Mesenteric fat pad (tissue), 1 donor: ENCODE measurements at regions not wholly inside any gene's neighbourhood (a gene's known extent, or its start where the extent isn't known, plus 50 kb on each side); places are given as distances from the start of the nearest gene placed in this dataset.

Experiments used
- DNase-seq: peaks from one replicate; pipeline ENCODE4 v3.0.0-alpha.2; 2020; ENCODE audit warnings: low spot score
- donor health status: DM: yes; HTN: yes; CAD: no.

DNA sequence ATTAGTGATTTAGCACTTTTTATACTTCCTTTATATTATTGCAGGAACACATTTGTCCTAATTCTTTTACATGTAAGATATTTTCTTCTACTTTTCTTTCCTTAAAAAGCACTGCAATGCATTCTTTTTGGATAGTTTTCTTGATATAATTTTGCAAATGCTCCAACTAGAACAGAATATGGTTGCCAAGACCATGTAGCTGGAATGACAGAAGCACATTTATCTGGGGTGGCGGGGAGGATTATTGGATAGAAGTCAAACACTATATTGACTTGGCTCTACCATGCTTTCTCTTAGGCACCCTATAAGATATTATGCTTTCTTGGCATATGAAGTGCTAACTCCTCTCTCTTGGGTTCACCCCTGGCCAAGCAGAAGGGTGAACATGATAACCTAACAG, 983.5 kb downstream of the FAT4 start:
- DNase-seq: no peak

GRCh38 chr4:126306152-126306869, 991.6 kb downstream of the FAT4 start:
- DNase-seq: no peak

DNA sequence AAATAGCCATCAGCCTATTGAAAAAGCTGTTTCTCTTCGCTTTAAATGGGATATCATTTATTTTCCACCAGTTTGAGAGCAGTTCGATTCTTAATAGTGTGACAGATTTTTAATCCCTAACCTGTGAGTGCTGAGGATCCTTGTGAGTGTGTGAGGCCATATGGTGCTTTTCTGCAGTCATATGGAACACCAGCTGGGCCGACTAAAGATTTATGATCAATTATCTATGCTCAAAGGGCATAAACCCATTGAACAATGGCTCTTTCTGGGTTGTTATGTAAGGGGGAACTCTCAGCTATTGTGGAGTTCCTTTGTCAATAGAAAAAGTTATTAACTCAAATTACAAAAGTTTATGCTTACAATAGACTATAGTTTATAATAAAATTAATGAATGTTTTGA, 1003.6 kb downstream of the FAT4 start:
- no peak for DNase-seq

GRCh38 chr4:126328914-126329313, 1014.2 kb downstream of the FAT4 start:
- DNase-seq: no peak

DNA sequence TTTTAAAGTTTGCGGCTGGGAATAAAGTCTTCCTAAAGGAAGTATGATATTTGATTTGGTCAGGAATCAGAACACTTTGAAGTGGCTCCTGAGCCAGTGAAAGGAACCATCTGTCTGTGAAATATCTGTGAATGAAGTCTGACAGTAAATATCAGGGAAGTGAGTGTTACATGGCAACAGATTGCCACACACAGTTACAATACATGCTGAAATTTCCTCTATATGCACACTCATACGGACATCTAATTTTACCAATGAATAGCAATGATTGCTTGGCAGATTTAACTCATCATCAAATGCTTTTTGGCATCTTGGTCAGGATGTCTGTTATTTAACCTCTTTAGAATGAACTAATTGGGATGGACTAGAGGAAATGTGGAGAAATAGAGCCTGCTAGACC, 1023.8 kb downstream of the FAT4 start:
- DNase-seq: no peak

- no peak for DNase-seq
Measured at GRCh38 chr4:126341927-126342326, 1027.2 kb downstream of the FAT4 start.

- DNase-seq: no peak
Measured at GRCh38 chr4:126344472-126344871, 1029.7 kb downstream of the FAT4 start.

DNA sequence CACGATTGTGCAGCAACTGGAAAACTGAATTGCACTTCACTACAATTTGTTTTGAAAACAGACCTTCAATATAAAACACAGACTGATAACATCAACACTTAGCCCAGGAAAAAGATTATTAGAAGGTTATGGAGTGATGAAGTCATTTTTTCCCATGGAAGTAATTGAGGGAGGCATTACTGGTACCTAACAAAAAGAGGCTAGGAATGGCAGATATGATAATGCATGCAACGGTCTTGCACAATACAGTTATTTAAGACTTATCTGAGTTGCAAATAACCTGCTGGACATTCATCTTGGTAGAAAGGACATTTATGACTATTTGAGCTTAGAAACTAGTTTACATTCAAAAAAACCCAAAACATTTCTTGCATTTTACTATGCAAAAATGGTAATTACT, 1031.9 kb downstream of the FAT4 start:
- DNase-seq: no peak

DNA sequence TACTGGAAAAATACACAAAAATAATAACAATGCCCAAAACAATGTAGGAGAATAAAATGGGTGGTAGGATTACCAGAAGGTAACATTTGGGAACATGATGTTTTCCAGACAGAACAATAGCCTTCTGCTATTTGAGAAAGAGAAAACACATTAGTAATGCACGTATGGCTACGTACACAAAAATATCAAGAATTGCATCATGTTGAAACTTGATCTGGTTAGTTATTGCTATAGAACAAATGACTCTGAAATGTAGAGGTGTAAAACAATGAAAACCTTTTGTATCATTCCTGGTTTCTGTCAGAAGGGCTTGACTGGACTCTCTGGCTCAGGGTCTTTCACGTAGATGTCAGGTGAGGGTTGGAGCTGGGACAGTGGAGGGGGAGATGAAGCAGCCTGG, 1040.0 kb downstream of the FAT4 start:
- no peak for DNase-seq

DNA sequence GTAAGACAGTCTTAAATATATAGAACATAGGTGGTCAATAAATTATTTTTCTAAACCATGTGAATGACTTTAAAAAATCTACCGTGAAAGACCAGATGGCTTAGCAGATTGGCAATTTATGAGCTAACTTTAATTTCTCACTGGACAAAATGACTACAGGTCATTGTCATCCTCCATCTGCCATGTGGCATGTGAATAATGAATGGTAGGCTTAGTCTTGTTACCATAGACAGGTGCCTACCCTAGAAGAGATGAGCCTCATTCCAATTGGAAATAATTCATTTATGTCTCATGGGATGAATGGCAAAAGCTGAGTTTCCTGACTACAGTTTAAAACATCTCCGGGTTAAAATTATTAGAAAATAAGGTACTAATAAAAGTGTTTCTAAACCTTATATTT, 1043.3 kb downstream of the FAT4 start:
- no peak for DNase-seq

- no peak for DNase-seq
Measured at GRCh38 chr4:126361287-126361686, 1046.5 kb downstream of the FAT4 start.

DNA sequence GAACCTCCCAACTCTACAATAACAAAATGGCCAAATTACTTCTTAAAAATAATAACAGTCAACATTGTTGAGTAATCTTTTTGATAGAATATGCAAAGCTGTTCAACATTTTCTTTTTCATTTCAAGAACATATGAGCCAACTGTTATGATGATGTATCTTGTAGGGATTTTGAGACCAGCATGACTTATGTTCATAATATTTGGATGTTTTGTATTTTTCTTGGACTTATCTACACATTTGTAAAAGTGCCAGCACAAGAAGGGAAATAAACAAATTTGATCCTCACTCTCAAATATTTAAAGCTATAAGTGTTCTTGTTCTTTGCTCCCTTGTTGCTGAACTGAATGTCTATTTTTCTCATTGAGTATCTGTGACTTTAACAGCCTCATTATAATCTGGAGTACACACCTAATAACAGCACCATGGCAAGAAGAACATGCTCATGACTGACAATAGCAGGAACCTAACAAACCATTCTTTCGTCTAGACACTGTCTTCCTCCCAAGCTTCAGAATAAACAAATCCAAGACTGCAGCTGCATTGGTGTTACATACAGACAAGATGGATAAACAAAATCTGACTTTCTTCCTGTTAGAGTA, 1049.7 kb downstream of the FAT4 start:
- DNase-seq: no peak

DNA sequence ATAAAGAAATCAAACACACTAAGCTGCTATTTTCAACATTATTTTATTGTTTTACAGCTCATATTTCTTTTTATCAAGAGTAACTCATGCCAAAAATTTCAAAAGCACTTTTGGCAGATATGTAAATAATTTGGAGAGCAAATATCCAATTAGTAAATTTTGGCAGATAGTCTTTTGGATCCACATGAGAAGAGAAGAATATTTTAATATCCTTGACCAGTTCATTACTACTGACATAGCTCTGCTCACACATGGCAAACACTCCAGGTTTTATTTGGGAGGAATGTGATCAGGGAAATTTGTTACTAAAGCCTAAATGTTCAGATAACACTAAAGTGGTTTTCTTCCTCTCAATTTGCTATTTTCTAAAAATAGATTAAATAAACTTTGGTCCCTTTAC, 1054.3 kb downstream of the FAT4 start:
- DNase-seq: no peak

DNA sequence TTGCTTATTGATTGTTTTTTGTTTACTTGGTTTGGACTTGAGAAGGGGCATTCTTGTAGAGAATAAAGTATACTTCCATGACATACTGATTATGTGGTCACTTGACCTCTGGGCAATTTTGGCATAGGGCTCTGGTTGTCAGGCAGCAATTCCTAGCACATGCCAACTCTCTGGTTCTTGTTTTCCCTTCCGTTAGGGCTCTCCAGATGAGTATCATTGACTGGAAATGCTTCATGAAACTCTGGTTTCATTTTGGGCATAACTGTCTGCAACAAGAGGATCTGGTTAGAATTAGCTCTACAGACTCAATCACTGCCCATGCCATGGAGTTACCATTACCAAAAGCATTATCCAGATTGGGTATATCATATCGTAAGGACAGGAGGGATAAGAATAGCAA, 1057.9 kb downstream of the FAT4 start:
- DNase-seq: no peak

DNA sequence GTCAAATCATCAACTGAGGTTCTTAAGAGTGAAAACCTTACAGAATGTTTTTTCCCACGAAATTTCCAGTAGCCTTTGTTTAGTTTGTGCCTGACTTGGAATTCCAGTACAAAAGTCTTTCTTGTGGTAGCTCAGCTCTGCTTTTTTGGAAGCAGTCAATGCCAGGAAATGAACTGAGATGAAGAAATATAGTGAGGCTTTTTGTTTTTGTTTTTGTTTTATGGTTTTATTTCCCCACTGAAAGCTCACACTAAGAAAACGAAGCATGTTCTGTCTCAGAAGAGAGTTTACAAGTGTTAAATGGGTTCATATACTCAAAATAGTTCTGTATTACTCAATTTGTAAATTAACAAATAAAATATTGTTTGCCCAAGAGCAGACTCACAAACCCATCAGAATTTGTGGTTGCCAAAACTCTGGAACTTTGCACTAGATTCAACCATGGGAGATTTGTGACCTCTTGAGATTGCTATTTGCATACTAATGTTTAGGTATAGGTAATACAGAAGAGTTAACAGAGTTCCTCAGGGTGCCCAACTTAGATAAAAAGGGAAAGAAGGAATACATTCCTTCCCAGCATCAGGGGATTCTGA, 1060.8 kb downstream of the FAT4 start:
- DNase-seq: no peak

- DNase-seq: no peak
Measured at GRCh38 chr4:126385954-126386353, 1071.2 kb downstream of the FAT4 start.

DNA sequence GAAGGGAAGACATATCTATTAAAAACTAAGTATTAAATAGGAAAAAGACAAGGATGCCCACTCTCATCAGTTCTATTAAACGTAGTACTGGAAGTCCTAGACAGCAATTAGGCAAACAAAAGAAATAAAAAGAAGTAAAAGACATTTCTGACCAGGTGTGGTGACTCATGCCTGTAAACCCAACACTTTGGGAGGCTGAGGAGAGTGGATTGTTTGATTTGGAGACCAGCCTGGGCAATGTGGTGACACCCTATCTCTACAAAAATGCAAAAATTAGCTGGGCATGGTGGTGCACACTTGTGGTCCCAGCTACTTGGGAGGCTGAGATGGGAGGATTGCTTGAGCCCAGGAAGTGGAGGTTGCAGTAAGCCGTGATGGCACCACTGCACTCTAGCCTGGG, 1071.8 kb downstream of the FAT4 start:
- no peak for DNase-seq

DNA sequence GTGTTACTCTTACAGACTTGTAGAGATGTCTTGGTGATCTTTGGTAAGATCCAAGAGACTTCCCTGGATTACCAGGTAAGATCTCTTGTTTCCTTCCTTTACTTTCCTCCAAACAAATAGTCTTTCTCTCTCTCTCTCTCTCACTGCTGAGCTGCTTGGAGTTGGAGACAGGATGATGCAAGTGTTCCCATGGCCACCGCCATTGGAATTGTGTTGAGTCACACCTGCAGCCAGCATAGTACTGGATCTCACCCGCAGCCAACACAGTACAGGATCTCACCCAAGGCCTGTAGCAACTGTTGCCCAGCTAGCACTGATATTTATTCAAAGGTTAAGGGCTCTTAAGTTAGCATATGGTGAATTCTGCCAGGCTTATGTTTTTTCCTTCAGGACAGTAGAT, 1080.9 kb downstream of the FAT4 start:
- no peak for DNase-seq

GRCh38 chr4:126396121-126396520, 1081.4 kb downstream of the FAT4 start:
- DNase-seq: no peak

- no peak for DNase-seq
Measured at GRCh38 chr4:126396703-126397102, 1081.9 kb downstream of the FAT4 start.

DNA sequence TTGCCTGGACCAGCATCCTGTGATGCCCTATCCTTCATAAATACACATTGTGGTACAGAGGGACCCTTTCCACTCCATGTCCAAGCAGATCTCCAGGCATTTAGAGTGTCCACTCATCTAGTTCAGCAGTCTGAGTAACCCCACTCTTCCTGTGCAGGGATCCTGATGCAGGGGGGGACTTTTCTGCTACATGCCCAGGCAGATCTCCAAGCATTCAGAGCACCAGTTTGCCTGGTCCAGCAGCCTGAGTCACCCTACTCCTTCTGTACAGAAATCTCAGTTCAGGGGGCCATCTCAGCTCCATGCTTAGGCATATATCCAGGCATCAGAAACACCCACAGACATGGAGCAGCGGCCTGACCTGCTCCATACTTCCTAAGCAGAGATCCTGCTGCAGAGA, 1089.8 kb downstream of the FAT4 start:
- DNase-seq: no peak

GRCh38 chr4:126405369-126405982, 1090.7 kb downstream of the FAT4 start:
- no peak for DNase-seq

GRCh38 chr4:126409746-126410145, 1095.0 kb downstream of the FAT4 start:
- no peak for DNase-seq
